Mononuclear cell (primary cell): ENCODE measurements at regions not wholly inside any gene's neighbourhood (a gene's known extent, or its start where the extent isn't known, plus 50 kb on each side); places are given as distances from the start of the nearest gene placed in this dataset.

Experiments
- H3K27me3 ChIP-seq: 2 replicates; pipeline ENCODE4 v1.6.0; 2011; ENCODE audit warnings: low read length, control low read depth; ENCODE audit not compliant: insufficient read depth
- H3K4me1 ChIP-seq: 2 replicates; pipeline ENCODE4 v1.5.1; 2011; ENCODE audit warnings: mild to moderate bottlenecking, low read length, control low read depth; ENCODE audit not compliant: insufficient read depth
- H3K4me3 ChIP-seq: 2 replicates; pipeline ENCODE4 v1.5.1; 2011; ENCODE audit warnings: mild to moderate bottlenecking, low read length, moderate library complexity
- H3K9me3 ChIP-seq: 2 replicates; pipeline ENCODE4 v1.5.1; 2011; ENCODE audit warnings: low read depth, mild to moderate bottlenecking, control low read depth, low read length

DNA sequence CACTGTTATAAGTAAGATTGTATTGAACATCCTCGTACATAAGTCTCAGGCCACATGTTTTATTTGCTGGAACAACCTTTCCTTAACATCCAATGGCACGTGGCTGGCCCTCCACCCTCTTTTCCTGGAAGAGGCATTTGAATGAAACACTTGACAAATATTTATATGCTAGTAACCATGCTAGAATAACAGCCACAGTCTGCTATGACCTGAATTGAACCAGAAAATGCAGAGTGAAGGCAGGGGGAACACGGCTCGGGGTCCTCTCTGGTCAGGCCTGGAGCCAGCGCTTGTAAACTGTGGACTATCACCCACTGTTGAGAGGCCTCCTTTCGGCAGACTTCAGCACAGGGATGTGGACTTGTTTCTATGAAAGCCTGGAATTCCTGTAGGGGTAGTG lies 198.2 kb upstream of the COPS8 start:
- H3K9me3 ChIP-seq, result no peaks in the 10 kb centered on the region
- no peak overlapping the region for H3K4me3 ChIP-seq
- H3K27me3 ChIP-seq, result no peaks in the 10 kb centered on the region
- peaks cover 3% of the 10 kb centered on the region for H3K4me1 ChIP-seq

DNA sequence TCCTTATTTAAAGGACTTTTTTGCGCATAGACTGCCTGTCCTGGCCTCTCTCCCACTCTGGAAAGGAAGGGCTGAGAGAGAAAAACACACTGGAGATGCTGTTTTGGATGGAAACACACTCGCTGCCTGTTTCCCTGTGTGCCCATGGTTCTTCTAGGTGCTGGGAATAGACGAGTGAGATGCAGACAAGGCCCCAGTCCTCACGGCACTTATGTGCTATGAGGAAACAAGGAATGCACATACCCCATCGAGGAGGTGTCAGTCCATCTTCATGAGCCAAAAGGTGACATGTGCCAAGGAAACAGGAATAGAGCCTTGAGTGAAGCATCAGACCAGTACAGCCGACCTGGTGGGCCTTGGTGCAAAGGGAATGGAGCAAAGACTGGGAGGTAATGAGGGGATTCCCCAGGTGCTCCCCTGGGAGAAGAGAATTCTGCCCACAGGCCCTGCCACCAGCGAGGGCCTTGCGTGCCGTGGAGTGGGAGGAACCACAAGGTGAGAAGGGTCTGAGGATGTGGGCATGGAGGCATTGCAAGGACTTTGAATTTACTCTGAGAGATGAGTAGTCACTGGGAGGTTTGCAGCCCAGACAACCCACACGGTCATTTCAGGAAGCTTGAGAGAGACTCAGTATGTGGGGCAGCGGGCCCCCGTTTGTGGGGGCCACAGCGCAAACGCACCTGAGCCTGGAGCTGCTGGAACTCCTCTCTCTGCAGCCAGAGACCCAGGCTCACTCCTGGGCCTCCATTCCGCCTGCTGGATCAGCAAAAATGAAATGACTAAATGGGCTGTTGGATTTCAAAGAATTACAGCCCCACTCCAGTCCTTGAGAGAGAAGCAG lies 197.5 kb upstream of the COPS8 start:
- Histone ChIP-seq H3K9me3 (no peaks in the 10 kb centered on the region), H3K4me1 (peaks cover 3% of the 10 kb centered on the region), H3K4me3 (no peak overlapping the region), H3K27me3 (no peaks in the 10 kb centered on the region)

- H3K9me3 ChIP-seq, result no peaks in the 10 kb centered on the region
- no peaks in the 10 kb centered on the region for H3K4me1 ChIP-seq
- H3K4me3 ChIP-seq, result no peak overlapping the region
- no peaks in the 10 kb centered on the region for H3K27me3 ChIP-seq
Observed at GRCh38 chr2:236888794-236889780, 196.6 kb upstream of the COPS8 start.

DNA sequence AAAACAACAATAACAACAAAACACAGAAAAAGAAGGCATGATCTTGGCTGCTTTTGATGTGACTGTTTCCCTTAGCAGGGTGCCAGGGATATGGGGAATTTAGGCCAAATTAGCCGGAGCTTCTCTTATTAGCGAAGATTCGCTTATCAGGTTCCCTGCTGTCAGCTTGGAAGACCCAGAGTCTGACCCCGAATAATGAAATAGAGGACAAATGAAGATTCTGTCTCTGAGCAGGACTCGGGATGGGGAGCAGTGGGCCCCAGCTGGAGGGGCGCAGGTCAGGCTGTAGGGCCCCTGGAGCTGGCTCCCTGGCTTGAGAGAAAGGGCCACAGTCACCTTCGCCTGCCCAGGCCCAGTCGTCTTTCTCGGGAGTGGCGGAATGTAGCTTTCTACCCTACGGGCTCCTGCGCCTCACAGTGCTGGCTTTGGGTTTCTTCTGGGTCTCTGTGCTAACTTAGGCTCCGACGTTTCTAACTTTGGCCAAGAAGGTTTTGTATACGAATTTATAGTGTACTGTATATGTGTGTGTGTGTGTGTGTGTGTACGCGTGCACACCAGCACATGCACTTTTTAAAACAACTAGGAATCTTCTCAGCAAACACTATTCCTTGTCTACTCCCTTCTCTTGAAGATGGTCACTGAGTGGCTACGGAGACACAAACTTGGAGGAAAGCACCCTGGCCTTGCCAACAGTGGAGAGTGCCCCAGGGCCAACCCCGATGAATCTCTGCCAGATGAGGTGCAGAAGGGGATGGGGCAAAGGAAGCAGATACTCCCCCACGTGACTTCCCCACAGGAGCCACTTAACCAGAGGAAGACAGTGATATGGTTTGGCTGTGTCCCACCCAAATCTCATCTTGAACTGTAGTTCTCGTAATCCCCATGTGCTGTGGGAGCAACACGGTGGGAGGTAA lies 195.6 kb upstream of the COPS8 start:
- peaks cover 2% of the 10 kb centered on the region for H3K27me3 ChIP-seq
- no peaks in the 10 kb centered on the region for H3K9me3 ChIP-seq
- no peak overlapping the region for H3K4me3 ChIP-seq
- H3K4me1 ChIP-seq, result no peaks in the 10 kb centered on the region

GRCh38 chr2:236892721-236893120 lies 193.0 kb upstream of the COPS8 start:
- H3K4me1 ChIP-seq, result no peaks in the 10 kb centered on the region
- H3K4me3 ChIP-seq, result no peak overlapping the region
- peaks cover 2% of the 10 kb centered on the region for H3K27me3 ChIP-seq
- no peaks in the 10 kb centered on the region for H3K9me3 ChIP-seq

- Histone ChIP-seq H3K4me1 (no peaks in the 10 kb centered on the region), H3K27me3 (peaks cover 5% of the 10 kb centered on the region), H3K4me3 (no peak overlapping the region), H3K9me3 (no peaks in the 10 kb centered on the region)
Observed at GRCh38 chr2:236894791-236895190, 190.9 kb upstream of the COPS8 start.

GRCh38 chr2:236895497-236895896 lies 190.2 kb upstream of the COPS8 start:
- no peaks in the 10 kb centered on the region for H3K9me3 ChIP-seq
- H3K4me3 ChIP-seq, result no peak overlapping the region

DNA sequence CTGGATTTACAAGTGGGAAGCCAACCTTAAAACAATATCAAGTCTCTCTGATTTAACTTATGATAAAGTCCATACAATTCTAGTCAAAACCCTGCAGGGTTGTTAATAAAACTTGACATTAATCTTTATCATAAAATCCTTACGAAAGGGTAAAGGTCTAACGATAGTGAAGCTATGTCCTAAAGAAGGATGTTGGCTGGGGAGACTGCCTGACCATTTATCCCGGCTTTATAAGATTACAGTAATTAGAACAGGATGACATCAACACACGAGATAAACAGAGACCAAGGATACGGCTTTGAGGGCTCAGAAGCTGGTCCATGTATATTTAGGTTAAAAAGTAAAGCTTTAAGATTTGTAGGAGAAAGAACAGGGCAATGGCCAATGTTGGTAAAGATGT lies 189.0 kb upstream of the COPS8 start:
- H3K9me3 ChIP-seq, result no peaks in the 10 kb centered on the region
- H3K27me3 ChIP-seq, result peaks cover 6% of the 10 kb centered on the region
- no peak overlapping the region for H3K4me3 ChIP-seq
- no peaks in the 10 kb centered on the region for H3K4me1 ChIP-seq

More at GRCh38 chr2:236895497-236895896, 190.2 kb upstream of the COPS8 start:
- Histone ChIP-seq H3K4me1 (no peaks in the 10 kb centered on the region), H3K27me3 (peaks cover 6% of the 10 kb centered on the region)

- Histone ChIP-seq H3K4me1 (no peaks in the 10 kb centered on the region), H3K27me3 (peaks cover 8% of the 10 kb centered on the region), H3K9me3 (no peaks in the 10 kb centered on the region)
Observed at GRCh38 chr2:236899146-236899545, 186.5 kb upstream of the COPS8 start.

GRCh38 chr2:236899950-236900640 lies 185.6 kb upstream of the COPS8 start:
- Histone ChIP-seq H3K4me3 (no peak overlapping the region), H3K9me3 (no peaks in the 10 kb centered on the region), H3K4me1 (no peaks in the 10 kb centered on the region), H3K27me3 (peaks cover 6% of the 10 kb centered on the region)

More at GRCh38 chr2:236899146-236899545, 186.5 kb upstream of the COPS8 start:
- no peak overlapping the region for H3K4me3 ChIP-seq

DNA sequence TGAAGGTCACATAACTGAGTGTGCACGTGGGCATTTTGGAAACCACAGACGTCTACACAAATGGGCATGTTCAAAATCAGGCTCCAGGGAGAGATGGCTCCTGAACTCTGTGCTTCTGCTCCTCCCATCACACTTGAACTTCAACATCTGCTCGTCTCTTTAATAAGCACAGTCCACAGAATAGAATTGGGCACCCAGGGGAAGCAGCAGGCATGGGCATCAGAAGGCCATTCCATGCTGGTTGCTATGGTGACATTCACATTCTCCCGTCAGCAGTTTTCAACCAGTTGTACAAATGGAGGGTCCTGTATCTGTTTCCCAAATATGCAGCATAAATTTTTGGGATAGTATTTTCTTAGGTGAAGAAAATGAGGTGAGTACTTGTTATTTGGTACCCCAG lies 183.7 kb upstream of the COPS8 start:
- Histone ChIP-seq H3K4me1 (no peaks in the 10 kb centered on the region), H3K9me3 (no peaks in the 10 kb centered on the region), H3K4me3 (no peak overlapping the region), H3K27me3 (peaks cover 6% of the 10 kb centered on the region)

DNA sequence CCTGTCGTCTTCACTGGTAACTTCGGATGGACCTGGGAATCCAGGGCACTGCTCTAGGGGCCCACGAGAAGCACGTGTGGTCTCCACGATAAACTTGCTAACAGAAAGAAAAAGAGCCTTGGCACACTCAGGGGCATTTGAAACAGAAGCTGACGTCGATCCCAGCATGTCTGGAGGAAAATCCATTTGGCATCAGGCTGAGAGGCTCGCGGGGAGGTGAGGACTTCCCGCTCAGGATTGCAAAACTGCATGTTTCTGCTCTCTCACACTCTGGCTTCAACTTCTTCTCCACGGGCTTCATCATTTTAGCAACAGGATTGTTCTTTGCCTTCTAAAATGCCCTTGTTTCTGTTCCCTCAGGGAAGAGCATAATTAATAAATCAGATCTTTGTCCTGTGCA lies 181.7 kb upstream of the COPS8 start:
- Histone ChIP-seq H3K9me3 (no peaks in the 10 kb centered on the region), H3K27me3 (peaks cover 6% of the 10 kb centered on the region), H3K4me3 (no peak overlapping the region), H3K4me1 (no peaks in the 10 kb centered on the region)

DNA sequence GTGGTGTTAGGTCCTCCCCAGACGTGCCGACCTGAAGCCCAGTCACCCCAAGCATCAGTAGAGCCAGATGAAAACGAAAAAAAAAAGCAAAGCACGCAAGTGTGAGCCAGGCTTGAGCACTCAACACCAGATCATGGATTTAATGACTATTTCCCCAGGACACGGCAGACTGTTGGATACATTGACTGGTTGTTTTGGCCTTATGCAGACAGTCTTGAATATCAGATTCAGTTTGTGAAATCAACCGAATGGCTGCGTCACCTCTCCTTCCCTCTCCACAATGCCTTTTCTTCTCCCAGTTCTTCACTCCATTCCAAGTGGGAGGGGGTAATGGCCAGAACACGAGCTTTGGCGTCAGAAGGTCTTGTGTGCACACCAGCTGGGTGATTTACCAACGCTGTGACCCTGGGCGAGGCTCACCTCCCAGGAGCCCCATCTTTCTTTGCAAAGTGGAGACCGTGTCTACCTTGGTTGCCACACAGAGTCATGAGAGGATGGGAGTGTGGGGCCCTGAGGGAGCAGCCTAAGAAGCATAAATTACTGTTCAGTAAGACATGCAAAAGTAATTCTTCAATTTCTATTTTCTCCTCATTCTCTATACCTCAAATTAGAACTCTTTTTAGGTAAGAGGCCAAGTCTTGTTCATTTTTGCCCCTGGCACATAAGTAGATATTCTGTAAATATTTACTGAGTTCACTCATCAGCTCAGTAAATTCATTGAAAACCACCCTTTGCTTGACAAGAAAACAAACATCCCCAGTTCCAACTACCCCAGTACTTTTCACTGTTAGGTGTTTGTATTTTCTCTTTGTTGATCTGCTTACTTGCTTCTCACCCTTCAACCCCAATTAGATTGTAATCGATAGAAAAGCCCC lies 181.1 kb upstream of the COPS8 start:
- Histone ChIP-seq H3K27me3 (peaks cover 5% of the 10 kb centered on the region), H3K4me3 (no peak overlapping the region), H3K4me1 (no peaks in the 10 kb centered on the region), H3K9me3 (no peaks in the 10 kb centered on the region)
